ENCODE measurements at regions not wholly inside any gene's neighbourhood (a gene's known extent, or its start where the extent isn't known, plus 50 kb on each side); places are given as distances from the start of the nearest gene placed in this dataset.

DNA sequence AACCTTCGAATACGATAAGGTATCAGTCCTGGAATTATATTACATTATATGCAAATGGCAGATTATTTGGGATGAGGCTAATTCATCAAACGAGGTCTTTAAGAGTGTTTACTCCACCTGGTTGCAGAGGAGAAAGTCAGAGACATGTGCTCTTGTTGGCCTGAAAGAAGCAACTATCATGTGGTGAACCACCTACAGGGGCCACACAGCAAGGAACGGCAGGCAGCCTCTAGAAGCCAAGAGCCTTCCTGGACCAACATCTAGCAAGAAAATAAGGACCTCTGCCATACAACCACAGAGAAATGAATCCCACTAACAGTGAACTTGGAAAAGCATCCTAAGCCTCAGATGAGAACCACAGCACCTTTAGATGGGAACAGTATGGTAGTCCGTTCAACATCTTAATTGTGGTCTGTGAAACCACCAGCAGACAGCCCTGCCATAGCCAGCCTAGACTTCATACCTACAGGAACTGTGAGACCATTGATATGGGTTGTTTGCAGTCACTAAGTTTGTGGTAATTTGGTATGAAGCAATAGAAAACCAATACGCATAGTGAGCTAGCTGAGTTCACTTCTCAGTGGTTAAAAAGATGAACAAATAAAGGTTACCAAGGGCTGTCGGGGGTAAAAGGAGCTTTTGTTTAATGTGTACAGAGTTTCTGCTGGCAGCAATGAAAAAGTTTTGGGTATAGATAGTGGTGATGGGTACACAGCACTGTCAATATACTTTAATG is 345.7 kb upstream of the RUNX1 start:
- no peaks in the 10 kb centered on the region for H3K36me3 ChIP-seq (ENCODE audit: insufficient read depth, low read length)
- H4K20me1 ChIP-seq (ENCODE audit: insufficient read depth, low read length, poor library complexity, severe bottlenecking) = no peaks in the 10 kb centered on the region
- no peaks in the 10 kb centered on the region for H3K9me2 ChIP-seq (replicated peaks; ENCODE audit: low read depth, low read length)
- H3K4me2 ChIP-seq (ENCODE audit: low read depth, low read length, poor library complexity, severe bottlenecking) = no peak overlapping the region
- peaks cover 17% of the 10 kb centered on the region for H3K4me1 ChIP-seq (ENCODE audit: insufficient read depth, low read length, poor library complexity, severe bottlenecking)
- no peaks in the 10 kb centered on the region for H3K9me3 ChIP-seq (ENCODE audit: insufficient read depth, low read depth, low read length)
- no peak overlapping the region for H3K9ac ChIP-seq (ENCODE audit: low read depth, low read length, poor library complexity, severe bottlenecking)
- H3K79me2 ChIP-seq (ENCODE audit: insufficient read depth, low read length) = no peaks in the 10 kb centered on the region
- no peaks in the 10 kb centered on the region for H3K27me3 ChIP-seq (ENCODE audit: insufficient read depth, low read length, poor library complexity, severe bottlenecking)
- TF ChIP-seq EZH2phosphoT487 (IDR thresholded peaks at IDR 0.05; ENCODE audit: borderline replicate concordance) = no peak
- TF ChIP-seq, protein P1, sequence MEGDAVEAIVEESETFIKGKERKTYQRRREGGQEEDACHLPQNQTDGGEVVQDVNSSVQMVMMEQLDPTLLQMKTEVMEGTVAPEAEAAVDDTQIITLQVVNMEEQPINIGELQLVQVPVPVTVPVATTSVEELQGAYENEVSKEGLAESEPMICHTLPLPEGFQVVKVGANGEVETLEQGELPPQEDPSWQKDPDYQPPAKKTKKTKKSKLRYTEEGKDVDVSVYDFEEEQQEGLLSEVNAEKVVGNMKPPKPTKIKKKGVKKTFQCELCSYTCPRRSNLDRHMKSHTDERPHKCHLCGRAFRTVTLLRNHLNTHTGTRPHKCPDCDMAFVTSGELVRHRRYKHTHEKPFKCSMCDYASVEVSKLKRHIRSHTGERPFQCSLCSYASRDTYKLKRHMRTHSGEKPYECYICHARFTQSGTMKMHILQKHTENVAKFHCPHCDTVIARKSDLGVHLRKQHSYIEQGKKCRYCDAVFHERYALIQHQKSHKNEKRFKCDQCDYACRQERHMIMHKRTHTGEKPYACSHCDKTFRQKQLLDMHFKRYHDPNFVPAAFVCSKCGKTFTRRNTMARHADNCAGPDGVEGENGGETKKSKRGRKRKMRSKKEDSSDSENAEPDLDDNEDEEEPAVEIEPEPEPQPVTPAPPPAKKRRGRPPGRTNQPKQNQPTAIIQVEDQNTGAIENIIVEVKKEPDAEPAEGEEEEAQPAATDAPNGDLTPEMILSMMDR (conservative IDR thresholded peaks at IDR 0.05; ENCODE audit: low read length) = no peak
- H3K4me3 ChIP-seq (ENCODE audit: low read length, poor library complexity, severe bottlenecking) = no peak overlapping the region
- no peak overlapping the region for H2AFZ ChIP-seq (ENCODE audit: low read length)
- no peaks in the 10 kb centered on the region for H3F3A ChIP-seq (ENCODE audit: low read depth)

DNA sequence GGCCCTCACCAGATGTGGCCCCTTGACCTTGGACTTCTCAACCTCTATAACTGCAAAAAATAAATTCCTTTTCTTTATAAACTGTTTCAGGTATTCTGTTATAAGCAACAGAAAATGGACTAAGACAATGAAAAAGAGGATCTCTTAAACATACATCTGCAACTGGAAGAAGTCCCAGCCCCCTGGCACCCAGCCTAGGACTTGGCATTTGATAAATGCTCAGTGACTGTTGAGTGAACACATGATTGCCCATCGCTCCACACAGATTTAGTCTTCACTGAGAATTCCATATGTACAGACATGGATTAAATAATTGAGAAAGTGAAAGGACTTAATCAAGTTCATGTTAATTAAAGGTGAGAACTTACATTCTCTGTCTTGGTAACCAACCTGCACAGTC is 344.9 kb upstream of the RUNX1 start:
- Histone ChIP-seq H3K4me3 (ENCODE audit: low read length, poor library complexity, severe bottlenecking) (no peak overlapping the region), H3K9me3 (ENCODE audit: insufficient read depth, low read depth, low read length) (no peaks in the 10 kb centered on the region), H3K27me3 (ENCODE audit: insufficient read depth, low read length, poor library complexity, severe bottlenecking) (no peaks in the 10 kb centered on the region), H3K4me2 (ENCODE audit: low read depth, low read length, poor library complexity, severe bottlenecking) (no peak overlapping the region), H3K9me2 (replicated peaks; ENCODE audit: low read depth, low read length) (no peaks in the 10 kb centered on the region), H3K79me2 (ENCODE audit: insufficient read depth, low read length) (no peaks in the 10 kb centered on the region), H3K9ac (ENCODE audit: low read depth, low read length, poor library complexity, severe bottlenecking) (no peak overlapping the region), H2AFZ (ENCODE audit: low read length) (no peak overlapping the region), H3K4me1 (ENCODE audit: insufficient read depth, low read length, poor library complexity, severe bottlenecking) (peaks cover 17% of the 10 kb centered on the region), H3F3A (ENCODE audit: low read depth) (no peaks in the 10 kb centered on the region), H4K20me1 (ENCODE audit: insufficient read depth, low read length, poor library complexity, severe bottlenecking) (no peaks in the 10 kb centered on the region), H3K36me3 (ENCODE audit: insufficient read depth, low read length) (no peaks in the 10 kb centered on the region)
- TF ChIP-seq, protein P1 (conservative IDR thresholded peaks at IDR 0.05; ENCODE audit: low read length) = no peak
- TF ChIP-seq EZH2phosphoT487 (IDR thresholded peaks at IDR 0.05; ENCODE audit: borderline replicate concordance) = no peak

DNA sequence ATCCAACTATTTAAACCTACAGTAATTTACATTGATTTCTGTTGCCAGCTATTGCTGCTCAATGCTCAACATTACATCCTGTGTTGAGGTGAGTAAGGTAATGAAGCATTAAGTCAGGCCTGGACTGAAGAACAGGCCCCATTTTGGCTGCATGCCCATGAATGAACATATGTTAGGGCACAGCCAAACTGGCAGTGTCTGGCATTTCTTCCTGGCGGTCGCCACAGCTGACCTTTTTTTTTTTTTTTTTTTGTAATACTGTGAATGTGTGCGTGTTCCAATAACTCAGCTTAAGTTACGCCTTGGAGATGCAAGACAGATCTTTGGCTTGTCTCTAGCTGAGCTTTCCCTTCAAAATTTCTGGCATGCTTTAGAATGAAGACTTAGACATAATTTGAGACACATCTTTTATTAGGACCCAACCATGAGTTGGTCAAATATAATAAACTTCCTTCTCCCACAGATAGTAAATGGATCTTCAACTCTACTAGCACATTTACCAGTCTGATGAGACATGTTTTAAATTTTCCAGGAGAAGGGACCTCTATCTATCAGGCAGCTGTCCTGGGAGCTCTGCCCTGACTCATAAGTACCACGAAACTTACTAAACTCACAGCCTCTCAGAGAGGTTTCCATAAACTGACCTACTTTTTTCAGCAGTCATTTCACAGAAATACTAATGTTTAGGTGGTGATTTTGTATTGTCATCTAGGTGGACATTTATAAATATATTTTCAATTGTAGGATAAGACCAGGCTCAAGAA is 341.1 kb upstream of the RUNX1 start:
- Histone ChIP-seq H3K4me1 (ENCODE audit: insufficient read depth, low read length, poor library complexity, severe bottlenecking) (peaks cover 14% of the 10 kb centered on the region), H3K4me2 (ENCODE audit: low read depth, low read length, poor library complexity, severe bottlenecking) (no peak overlapping the region), H3K79me2 (ENCODE audit: insufficient read depth, low read length) (no peaks in the 10 kb centered on the region), H3K9me3 (ENCODE audit: insufficient read depth, low read depth, low read length) (no peaks in the 10 kb centered on the region), H3K9ac (ENCODE audit: low read depth, low read length, poor library complexity, severe bottlenecking) (no peak overlapping the region), H3K9me2 (replicated peaks; ENCODE audit: low read depth, low read length) (no peaks in the 10 kb centered on the region), H4K20me1 (ENCODE audit: insufficient read depth, low read length, poor library complexity, severe bottlenecking) (no peaks in the 10 kb centered on the region), H3F3A (ENCODE audit: low read depth) (no peaks in the 10 kb centered on the region), H3K4me3 (ENCODE audit: low read length, poor library complexity, severe bottlenecking) (no peak overlapping the region), H3K36me3 (ENCODE audit: insufficient read depth, low read length) (no peaks in the 10 kb centered on the region), H2AFZ (ENCODE audit: low read length) (no peak overlapping the region), H3K27me3 (ENCODE audit: insufficient read depth, low read length, poor library complexity, severe bottlenecking) (no peaks in the 10 kb centered on the region)
- TF ChIP-seq EZH2phosphoT487 (IDR thresholded peaks at IDR 0.05; ENCODE audit: borderline replicate concordance) = no peak
- TF ChIP-seq, protein P1 (conservative IDR thresholded peaks at IDR 0.05; ENCODE audit: low read length) = no peak
